Medulla oblongata (tissue), 1 donor: ENCODE measurements at regions not wholly inside any gene's neighbourhood (a gene's known extent, or its start where the extent isn't known, plus 50 kb on each side); places are given as distances from the start of the nearest gene placed in this dataset.

Experiments
- DNase-seq: peaks from one replicate; pipeline ENCODE4 v3.0.0-alpha.2; 2015; ENCODE audit errors: extremely low spot score

DNA sequence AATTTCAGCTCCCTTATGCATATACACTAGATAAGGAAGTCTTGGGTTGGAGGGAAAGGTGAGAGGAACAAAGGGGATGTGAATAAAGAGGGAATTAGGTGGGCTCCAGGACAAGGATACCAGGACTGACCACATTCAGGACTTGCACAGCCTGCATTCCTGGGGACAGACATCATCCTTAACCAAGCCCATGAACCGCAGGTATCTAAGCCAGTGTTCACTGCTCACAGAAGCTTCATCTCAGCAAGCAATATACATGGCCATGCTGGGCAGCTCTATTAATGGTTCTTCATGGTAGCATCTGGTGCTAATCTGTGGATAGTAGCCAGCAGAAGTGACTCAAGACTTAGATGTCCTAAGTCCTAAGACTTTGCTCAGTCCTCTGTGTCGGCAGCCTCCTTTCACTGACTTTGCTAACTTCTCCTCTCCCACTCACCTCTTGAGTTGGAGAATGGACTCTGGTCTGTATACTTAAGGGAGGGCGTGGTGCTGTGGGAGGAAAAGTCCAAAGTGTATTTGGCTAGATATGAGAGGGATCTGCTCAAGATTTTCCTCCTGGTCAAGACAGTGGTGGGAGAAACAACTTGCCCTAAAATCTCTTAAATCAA, 136.1 kb downstream of the ASCL1 start:
- no peak for DNase-seq

DNA sequence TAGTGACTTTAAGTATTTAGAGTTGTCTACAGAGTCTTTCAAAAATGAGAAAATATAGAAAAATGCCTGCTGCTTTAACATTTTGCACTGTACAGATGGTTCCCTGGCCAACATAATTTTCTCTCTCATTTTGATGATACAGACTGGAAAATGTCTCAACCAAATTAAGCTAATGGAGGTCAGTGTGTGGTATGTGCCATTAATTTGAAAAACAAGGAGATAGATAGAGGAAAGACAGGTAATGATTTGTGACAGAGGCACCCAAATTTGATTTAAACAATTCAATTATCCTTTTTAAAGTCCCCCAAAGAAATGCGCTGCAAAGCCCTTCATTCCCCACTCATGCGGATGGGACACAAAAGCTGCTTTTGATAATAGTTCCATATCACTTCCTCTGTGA, 140.0 kb downstream of the ASCL1 start:
- DNase-seq: no peak

DNA sequence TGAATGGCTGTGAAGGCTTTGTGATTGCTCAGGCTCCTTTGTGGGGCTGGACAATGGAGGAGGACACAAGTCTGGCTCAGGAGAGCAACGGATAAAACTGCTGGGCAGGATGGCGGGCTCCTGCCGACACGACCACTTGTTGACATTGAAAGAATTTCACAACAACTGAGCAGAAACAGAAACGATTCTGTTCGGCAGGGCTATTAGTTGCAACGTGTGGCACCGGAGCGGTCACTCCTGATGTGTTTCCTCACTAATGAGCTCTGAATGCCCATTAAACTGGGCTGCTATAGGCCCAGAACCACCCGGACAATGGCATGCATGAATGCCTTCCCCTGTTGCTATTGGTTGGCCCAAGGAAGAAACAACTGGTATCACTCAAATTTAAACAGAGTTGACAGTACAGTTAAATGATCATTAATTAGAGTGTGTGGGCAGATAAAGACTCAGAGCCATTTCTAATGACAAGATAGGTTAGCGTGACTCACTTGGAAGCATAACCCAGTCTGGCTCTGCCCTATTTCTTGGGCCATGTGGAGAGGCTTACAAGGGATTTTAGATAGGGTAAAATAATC, 142.9 kb downstream of the ASCL1 start:
- no peak for DNase-seq

DNA sequence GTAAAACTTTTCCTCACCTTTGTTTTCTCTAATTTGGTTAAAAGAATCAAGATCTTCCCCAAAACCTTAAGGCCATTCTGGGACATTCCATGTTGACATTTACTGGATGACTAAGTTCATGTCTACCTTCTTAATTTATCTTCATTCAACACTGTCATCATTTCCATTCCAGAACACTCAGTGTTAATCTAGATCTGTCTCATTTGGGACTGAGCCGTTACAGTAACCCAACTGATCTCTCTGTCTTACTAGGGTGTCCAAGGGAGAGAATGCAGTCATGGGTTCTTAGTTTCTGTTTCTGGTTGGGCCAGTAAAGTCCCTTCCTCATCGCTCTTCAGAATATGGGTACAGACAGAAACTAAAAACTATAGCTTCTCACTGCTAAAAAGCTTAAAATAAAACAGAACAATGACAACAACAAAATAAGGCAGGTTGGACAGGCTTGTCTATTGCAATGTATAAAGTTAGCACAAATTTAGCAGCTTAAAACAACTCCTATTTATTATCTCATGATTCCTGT, 144.8 kb downstream of the ASCL1 start:
- no peak for DNase-seq

DNA sequence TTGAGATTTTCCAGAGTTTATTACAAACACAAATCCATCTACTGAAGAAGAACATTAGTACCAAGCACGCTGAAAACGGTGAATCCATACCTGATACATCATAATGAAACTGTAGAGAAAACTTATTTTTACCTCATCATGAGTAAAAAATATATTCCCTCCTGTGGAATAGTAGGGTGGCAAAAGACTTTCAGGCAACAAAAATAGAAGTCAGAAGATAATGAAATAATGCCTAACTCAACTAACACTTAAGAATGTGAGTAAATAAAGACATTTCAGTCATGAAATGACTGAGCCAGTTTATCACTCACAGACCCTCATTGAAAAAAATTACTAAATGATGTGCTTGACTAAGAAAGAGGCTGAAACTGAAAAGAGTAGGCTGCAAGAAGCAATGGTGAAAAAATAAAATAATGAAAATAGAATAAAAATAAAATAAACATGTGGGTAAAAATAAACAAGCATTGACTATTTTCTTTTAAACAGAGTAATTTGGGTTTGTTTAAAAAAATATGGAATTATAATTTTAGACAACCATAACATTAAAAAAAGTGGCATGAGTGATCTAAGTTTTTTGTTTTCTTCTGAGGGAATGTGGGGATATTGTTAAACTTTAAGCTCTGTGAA, 148.6 kb downstream of the ASCL1 start:
- no peak for DNase-seq

DNA sequence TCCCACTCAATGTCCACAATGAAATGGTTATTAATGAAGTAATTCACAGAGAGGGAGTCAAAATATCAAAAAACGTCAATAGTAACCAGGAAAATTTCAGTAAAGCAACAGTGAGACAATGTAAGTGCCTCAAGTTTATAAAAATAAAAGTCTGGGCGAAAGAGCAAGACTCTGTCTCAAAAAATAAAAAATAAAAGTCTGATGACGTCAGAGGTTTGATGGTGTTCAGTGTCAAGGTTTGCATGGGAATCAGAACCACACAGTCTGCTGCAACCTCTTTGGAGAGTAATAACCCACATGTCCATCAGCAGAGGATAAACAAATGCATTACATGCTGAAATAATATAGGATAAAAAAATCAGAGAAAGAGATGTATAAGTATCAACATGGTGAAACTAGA, 152.4 kb downstream of the ASCL1 start:
- DNase-seq: no peak

DNA sequence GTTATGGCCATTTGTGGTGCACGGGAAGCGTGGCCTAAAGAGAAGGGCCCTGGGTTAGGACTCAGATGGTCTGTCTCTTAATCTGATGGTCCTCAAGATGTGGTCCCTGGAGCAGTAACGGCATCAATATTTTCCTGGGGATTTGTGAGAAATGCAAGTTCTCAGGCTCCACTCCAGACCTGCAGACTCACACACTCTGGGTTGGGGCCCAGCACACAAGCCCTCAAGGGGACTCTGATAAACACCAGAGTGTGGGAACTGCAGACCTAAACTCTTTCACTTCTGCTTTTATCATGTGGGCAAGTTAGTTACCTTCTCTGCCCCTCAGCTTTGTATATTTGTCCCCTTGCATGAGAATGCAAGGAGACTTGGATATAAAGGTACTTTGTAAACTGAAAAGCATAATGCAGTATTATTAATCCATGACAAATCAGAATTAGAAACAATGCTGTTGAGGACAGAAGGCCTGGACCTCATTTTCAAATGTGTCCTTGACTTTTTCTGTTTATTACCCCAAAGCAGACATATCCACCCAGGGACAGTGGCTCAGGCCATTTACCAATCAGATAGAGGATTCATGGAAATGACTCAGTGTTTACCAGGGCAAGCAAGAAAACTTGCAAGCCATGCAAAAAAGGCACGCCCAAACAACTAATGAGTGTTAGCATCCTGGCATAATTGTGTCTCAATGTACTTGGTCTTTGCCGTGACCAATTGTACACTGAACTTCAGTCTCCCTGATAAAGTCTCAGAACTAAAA, 157.0 kb downstream of the ASCL1 start:
- DNase-seq: peak; percentile 23

DNA sequence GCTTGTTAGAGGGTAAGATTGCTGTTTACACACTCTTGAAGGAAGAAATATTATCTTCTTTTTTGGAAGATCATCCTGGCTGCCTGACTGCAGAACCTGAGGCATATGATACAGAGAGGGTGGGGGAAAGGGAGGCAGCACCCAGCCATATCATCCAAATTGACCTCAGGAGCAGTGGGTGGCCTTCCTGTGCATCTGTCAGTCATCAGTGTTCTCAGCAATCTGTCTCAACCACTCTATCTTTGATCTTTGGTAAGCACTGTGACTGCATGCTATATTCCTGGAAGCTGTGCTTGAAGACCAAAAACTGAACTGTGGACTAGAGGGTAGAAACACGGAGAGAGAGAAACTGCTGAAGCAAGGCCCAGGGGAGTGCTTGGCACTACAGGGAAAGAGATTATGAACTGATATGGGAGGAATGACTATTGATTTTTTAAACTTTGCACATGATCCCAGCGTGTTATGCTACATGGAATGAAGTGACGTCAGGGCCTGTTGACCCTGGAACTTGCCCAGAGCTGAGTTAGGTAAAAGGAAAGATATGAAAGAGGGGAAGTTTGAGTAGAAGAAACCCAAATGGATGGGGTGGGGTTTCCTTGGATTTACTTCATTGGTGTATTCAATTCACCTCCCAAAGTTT, 171.5 kb downstream of the ASCL1 start:
- DNase-seq: no peak

DNA sequence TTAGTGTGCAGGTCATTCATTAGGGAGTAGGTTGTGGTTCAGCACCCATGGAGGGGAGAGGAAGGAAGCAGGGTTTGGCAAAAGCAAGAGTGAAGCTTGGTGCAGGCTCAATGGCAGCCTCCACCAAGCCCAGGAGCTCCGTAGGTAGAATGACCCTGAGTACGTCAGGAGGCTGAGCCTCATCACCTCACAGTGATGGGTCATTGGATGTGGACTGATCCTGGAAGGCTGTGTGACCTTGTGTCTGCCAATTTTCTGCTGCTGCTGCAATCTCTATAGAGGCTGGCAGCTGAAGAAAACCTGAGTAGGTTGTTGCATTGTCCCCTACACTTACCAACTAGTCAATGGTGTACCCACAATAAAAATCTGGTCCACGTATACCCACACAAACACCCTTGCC, 173.1 kb downstream of the ASCL1 start:
- no peak for DNase-seq

DNA sequence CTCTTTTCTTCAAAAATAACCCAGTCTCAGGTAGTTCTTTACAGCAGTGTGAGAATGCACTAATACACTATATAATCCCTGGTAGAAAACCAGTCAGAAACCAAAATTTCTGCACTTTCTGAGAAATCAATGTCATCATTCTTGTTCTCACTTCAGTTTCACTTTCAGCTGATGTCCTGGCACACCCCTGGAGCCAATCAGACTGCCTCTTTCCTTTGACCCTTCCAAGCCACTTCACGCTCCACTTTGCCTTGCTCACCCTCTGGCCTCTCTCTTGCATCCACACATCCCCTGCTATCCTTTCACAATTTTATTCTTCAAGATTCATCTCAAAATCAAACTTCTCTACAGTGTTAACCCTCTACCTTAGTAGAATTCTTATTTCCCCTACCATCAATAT, 181.1 kb downstream of the ASCL1 start:
- no peak for DNase-seq

DNA sequence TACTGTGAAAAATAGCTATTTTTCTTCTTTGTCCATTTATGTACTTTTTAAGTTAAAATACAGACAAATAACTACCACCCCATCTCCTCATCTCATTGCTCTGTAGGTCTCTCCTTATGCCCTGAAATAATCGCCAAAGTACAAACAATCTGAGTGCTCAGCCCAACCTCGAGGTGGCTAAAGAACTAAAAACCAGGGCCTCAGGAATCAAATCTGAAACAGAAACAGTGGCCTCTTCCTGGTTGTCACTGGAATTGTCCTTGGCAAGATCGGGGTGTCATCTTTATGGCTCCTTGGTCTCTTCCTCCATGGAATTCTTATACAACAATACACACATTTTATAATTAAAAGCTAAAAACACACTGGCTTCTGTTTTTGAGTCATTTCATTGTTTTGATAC, 182.4 kb downstream of the ASCL1 start:
- DNase-seq: no peak

DNA sequence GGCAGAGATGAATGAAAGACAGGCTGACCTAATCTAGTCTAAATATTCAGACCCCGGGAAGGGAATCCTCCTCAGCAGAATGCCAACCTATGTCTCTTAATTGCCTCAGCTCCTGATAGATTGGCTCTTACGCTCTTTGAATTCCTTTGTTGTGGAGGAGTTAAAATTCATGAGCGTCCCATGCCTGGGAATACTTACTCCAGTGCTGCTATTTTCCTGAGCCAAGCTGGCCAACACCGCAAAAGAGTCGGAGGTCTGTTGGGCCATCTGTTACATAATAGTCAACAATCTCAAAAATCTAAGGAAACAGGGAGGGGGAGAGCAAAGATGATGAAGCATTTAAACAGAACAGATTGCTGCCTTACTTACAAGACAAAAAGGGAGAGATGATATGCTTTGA, 182.8 kb downstream of the ASCL1 start:
- no peak for DNase-seq

DNA sequence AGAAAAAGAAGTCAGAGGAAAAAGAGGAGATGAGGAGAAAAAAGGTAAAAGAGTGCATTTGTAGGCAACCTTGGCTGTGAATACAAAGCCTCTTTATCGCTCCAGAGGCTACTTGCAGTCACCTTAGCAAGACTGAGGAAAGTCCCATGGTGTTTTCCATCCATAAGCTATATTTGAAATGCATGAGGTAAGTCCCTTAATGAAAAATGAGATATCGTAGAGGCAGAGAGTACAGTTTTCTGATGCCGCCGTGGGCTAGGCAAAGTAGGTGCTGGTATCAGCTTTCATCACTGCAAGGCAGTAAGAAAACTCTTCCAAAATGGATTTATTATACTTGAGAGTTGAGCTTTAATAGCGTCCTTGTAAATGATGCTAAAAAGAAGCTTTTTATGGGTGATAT, 186.8 kb downstream of the ASCL1 start:
- no peak for DNase-seq

DNA sequence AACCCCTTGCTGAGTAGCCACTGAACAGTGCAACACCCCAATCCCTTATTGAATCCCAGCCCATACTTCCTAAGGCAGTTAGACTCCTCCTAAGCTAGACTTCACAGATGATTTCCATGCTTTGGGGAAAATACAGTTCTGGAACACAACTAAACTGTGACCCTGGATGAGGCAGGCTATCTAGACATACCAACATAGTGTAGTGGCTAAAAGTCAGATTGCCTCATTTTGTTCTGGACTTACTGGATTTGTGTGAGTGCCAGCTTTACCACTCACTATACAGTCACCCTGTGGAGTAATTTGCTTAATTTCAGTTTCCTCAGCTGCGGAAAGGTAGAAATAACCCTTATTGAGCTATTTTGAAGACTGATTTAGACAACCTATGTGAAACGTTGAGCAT, 203.1 kb downstream of the ASCL1 start:
- DNase-seq: no peak

DNA sequence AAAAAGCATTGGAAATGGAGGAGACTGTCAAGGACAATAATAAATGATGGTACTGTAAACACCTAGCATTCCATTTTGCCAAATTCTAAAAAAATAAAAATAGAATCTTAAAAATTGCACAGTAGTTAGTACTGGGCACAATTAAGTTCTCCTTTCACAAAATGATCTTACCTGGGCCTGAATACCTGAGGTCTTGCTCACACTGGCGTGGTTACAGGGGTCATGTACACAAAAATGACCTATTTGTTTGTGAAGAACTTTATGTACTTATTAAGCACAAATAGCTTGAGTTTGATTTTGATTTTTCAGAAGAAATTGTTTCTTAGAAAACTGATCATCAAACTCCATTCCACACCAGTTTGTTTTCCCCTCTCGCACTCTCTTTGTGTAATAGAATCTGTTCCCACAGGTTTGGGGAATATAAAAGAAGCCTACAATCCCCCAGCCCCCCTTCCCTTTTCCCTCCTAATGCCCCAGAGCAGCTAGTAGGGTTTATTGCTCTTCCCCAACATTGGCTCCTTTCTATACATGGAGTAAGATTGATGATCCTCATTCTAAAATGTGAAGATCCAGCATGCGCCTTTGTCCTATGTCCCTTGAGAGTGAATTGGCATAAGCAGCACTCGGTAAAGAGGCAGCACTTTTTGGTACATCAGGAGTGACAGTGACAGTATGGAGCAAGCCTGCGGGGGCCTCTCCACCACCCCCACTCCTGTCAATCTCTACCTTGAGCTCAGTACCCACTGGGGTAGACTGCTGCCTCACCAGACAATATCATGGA, 204.3 kb downstream of the ASCL1 start:
- no peak for DNase-seq

DNA sequence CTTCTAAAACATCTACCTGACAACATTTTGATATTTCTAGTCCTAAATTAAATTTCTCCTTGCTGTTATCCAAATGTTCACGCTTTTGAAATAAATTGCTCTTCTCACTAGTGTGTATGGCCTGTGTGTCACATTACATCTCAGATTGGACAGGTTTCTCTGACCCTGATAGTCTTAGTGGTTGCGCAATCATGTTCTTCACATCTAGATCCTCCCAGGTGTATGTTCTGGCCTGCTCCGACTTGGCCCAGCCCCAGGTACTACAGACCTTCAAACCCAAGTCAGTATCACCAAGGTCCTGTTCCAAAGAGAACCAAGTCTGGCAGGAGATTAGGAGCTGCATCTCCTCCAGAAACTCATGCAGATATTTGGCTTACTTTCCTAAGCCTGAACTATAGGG, 209.5 kb downstream of the ASCL1 start:
- DNase-seq: no peak

DNA sequence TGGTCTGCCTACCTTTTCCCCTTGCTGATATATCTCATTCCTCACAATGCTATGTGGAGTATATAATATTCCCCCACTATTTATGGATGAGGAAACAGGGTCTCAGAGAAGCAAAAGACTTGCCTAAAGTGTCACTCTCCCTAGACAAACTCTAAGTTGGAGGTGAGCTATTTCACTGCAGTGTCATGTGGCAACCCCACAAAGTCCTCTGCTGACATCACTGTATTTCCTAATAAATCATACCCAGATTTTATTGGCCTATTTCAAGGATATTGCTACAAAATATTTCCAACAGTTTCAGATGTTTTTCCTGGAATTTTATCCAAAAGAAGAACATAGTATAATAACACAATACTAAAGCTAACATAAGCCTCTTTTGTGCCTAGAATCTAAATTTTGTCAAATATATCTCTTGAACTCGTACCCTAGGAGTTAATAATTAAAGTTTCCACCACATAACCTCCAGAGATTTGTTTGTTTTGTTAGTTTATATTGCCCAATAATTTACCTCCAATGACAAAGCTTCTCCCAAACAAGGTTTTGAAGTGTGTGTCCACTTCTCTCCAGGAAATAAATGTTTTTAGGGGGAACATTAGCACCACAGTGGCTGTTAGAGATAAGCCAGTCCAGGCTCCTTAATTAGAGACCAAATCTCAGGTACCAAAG, 215.1 kb downstream of the ASCL1 start:
- DNase-seq: no peak

DNA sequence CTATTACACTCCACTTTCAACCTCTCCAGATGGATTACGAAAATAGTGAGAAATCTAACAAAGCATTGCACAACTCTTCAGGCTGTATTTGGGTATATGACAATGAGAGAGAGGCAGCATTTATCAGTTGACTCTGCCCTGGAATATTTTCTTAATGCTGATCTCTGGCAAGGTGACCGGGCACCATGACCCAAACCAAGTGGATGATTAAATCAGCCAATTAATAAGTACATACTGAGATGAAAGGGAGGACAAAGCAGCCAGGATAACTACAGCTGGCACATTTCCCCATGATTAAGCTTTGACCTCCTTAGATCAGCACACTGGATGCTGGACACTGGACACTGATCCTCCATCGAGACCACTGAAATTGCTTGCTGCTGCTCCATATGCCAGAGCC, 218.2 kb downstream of the ASCL1 start:
- no peak for DNase-seq

DNA sequence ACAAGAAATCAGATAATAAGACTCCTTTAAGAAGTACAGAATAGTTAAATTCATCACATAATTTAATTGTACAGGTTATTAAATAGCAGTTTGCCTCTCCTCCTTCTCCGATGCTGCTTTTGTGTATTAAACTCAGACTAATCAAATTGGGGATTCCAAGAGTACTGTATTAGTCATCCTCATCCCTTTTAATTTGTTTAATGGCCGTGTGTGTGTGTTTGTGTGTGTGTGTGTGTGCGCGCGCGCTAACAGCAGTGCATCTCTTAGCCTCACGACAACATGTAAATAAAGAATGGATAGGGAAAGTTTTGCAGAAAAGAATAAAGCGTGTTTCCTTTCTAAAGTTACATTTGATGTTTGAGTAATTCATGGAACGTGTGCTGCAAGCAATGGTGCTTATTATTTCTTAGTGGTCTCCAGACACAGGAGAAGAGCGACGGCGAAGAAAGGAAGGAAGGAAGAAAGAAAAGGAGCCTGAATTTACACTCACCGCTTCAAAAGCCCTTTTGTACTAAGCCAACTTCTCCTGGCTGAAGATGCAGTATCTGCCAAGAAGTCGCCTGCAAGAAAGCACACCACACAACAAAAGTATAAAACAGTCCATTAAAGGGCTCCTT, 220.3 kb downstream of the ASCL1 start:
- DNase-seq: peak; percentile 4

DNA sequence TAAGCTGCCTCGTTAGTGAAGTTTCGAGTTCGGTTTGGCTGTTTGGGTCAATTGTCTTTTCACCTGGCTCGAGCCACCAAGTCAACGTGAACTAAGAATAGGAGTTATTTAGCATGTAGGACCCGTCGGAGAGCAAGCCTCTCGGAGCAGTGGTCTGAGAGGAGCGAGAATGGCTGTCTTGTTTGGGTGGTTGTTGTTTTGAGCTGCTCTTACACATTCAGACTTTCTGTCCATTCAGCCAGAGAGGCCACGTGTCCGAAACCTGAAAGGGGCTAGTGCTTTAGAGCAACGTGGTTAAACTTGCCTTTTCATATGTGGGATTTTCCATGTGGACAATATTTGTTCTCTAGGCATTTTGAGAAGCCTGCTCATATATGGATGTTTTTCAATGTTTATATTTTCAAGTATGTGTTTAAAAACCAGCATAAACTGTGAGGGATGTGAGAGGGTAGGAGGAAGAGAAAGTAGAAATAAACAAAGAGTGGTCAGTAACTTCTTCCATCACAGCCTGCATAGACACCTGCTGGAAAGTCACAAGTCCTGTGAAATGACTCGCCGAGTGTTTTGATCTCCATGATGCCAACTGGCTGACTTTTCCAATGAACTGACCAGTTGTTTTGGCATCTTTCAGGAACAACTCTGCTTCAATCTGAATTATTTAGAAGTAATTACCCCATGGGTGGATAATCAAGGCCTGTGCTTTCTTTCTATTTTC, 221.0 kb downstream of the ASCL1 start:
- DNase-seq: peak; percentile 43
